GM21576 (cell line): ENCODE measurements at regions not wholly inside any gene's neighbourhood (a gene's known extent, or its start where the extent isn't known, plus 50 kb on each side); places are given as distances from the start of the nearest gene placed in this dataset.
"Not testable (repeated sequence)": the region's sequence is repeated elsewhere in the genome, so short reads cannot be mapped to it uniquely, and the experiment has no call there.

Source experiments
- ATAC-seq: cut with Tn5 transposase; IDR thresholded peaks from one replicate; pipeline ENCODE4 v1.9.1; 2021; ENCODE audit warnings: mild to moderate bottlenecking, moderate library complexity; ENCODE audit not compliant: unreplicated experiment

DNA sequence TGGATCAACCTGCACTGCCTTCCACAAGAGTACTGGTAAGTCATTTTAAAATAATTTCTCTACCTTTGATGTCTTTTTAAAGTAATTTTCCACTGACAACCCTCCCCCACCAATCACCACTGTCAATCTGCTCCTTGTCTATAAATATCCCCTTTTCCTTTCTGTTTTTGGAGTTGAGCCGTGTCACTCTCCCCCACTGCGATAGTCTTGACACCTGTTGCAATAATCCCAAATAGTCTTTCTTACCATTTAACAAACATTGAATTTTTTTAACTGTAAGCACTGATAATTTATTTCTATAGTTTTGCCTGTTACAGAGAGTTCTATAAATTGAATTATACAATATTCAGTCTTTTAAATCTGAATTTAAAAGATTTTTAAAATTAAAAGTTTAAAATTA is 420.9 kb downstream of the COL11A1 start:
- no peak for ATAC-seq

DNA sequence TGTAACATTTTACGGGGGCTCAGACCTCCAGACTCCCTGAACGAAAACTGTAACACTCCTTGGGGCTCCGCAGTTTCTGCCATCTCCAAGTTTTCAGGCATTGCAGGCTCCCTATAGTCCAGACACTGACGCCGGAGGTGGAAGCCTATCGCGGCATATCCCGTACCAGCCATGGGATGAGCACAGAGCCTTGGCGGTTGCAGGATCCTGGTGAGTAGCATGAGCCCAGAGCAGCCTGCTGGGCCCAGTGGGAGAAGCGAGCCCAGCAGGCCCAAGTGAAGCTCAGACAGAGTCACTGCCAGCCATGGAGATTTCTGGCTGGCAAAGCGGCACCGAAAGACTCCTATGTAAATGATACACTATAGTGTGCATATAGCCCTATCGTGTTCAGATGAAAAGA is 446.8 kb downstream of the COL11A1 start:
- ATAC-seq = no peak

DNA sequence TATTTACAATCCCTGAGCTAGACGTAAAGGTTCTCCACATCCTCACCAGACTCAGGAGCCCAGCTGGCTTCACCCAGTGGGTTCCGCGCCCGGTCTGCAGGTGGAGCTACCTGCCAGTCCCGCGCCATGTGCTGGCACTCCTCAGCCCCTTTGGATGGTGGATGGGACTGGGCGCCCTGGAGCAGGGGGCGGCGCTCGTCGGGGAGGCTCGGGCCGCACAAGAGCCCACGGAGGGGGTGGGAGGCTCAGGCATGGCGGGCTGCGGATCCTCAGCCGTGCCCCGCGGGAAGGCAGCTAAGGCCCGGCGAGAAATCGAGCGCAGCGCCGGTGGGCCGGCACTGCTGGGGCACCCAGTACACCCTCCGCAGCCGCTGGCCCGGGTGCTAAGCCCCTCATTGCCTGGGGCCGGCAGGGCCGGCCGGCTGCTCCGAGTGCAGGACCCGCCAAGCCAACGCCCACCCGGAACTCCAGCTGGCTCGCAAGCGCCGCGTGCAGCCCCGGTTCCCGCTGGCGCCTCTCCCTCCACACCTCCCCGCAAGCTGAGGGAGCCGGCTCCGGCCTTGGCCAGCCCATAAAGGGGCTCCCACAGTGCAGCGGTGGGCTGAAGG is 448.3 kb downstream of the COL11A1 start:
- ATAC-seq = not testable (repeated sequence)

DNA sequence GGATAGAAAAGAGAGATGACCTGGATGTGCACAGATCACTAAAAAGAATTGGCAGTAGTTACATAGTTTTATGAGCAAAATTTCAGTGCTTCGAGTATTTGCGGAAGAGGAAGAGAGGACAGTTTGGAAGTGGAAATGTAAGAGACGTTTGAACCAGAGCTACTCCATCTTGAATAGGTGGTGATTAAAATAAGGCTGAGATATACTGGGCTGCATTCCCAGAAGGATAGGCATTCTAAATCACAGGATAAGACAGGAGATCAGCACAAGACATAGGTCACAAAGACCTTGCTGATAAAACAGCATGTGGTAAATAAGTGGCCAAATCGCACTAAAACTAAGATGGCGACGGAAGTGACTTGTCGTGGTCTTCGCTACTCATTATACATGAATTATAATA is 453.3 kb downstream of the COL11A1 start:
- ATAC-seq = no peak

DNA sequence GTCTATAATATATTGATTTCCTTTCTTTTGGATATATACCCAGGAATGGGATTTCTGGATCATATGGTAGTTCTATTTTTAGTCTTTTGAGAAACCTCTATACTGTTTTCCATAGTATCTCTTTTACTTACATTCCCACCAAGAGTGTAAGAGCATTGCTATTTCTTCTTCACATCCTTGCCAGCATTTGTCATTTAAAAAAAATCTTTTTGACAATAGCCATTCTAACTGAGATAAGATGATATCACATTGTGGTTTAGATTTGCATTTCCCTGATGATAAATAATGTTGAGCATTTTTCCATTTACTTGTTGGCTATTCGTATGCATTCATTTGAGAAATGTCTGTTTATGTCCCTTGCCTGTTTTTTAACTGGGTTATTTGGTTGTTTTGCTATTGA is 467.4 kb downstream of the COL11A1 start:
- no peak for ATAC-seq

DNA sequence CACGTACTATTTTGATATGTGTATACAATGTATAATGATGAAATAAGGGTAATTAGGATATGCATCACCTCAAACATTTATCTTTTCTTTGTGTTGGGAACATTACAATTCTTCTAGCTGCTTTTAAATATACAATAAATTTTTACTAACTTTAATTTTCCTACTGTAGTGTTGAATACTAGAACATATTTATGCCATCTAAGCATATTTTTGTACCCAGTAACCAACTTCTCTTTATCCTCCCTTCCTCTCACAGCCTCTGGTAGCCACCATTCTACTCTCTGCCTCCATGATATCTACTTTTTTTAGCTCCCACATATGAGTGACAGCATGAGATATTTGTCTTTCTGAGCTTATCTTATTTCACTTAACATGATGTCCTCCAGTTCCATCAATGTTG is 468.0 kb downstream of the COL11A1 start:
- no peak for ATAC-seq

DNA sequence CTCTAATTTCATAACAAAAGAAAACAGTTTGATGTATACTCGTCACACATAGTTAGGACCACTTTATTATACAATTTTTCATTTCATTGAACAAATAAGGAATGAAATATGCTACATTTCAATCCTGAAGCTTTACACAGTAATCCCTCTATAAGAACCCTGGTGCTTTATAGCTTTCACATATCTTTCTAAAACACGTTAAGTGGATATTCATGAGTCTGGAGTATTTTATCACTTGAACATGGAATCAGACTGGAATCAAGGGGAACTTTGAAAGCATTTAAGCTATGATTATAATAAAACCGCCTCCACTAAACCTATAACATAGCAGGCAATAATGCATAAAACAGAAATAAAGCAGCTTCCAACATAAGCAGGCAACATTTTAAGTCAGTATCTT is 476.6 kb downstream of the COL11A1 start:
- ATAC-seq = no peak

DNA sequence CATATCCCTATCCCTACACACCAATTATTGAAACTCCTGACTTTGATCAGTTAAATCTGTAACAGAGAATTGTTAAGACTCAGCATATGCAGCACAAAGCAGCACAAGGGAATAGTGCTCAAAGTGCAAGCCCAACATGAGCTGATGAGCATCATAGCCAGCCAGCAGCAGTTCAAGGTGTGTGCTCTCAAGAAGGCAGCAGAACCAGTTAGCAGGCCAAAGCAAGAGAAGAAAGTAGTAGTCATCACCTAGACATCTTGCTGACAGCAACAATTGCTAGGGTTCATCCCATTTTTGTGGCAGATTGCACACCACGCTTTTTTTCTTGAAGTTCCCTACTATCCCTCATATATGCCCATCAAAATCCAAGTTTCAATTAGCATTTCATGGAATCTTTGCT is 478.3 kb downstream of the COL11A1 start:
- no peak for ATAC-seq

DNA sequence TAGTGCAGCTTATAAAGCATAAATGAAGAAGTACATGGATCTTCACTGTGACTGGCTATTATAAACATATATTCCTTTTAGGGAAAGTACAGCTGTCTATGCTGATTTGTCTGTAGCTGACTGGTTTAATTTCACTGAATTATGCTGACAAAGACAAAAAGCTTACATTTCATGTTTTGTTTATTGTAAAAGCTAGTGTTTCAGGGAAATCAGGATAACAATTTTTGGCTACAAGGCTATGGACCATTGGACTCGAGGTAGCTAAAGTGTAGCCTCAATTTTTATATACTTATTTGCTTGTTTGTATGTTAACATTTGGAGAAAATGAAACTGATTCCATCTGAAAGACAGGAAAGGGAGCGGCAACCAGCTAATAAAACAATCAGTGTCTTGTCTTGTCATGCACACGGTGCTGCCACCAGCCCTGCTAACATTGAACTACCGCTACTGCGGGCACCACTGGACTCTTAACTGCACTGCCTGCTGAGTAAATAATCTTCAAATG is 480.2 kb downstream of the COL11A1 start:
- ATAC-seq = no peak

DNA sequence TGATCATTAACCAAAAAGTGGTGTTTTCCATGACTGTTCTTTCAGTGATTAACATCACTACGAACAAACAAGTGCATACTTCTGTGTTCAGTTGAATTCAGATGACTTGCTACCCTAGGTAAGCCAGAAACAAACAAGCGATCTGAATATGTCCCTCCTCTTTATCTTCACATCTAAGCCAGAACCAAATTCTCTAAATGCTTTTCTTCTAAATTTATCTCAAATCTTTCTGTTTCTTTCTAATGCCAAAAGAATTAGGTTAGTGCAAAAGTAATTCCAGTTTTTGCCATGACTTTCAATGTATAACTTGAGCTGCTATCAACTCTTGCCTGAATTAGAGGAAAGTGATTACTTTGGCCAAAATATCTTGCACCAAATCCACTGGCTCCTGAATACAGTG is 481.2 kb downstream of the COL11A1 start:
- no peak for ATAC-seq

DNA sequence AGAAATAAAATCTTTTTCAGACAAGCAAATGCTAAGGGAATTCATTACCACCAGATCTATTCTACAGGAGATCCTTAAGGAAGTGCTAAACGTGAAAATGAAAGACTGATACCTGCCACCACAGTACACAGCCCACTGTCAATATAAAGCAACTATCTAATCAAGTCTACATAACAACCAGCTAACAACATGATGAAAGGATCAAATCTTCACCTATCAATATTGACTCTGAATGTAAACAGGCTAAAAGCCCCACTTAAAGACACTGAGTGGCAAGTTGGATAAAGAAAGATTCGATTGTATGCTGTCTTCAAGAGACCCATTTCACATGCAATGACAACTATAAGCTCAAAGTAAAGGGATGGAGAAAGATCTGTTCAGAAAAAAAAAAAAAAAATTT is 492.4 kb downstream of the COL11A1 start:
- no peak for ATAC-seq

DNA sequence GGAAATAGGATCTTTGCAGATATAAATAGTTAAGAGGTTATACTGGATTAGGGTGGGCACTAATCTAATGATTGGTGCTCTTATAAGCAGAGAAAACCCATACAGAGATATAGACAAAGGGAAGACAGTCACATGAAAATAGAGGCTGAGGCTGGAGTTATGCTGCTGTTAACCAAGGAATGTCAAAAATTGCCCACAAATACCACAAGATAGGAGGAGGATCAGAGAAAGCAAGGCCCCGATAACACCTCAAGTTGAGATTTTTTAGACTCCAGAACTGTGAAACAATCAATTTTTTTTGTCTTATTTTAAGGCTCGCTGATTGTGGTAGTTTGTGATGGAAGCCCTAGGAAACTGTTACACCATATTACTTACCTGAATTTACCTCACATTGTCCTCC is 513.2 kb downstream of the COL11A1 start:
- no peak for ATAC-seq

DNA sequence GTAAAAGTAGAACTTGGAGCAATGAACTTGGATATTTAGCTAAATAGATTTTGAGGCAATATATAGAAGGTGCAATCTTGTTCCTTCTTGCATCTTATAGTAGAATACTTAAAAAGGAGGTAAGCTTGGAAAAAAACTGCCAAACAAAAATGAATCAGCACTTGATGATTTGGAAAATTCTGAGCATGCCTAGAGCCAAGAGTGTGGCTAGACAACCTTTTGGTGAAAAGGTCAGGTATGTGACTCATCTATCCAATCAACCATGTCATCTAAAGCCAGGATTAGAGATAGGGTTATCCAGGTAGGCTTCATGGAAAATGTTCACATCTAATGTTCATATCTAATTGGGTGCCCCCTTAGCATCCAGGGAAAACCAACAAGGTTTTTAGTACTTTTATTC is 515.0 kb downstream of the COL11A1 start:
- ATAC-seq = no peak

DNA sequence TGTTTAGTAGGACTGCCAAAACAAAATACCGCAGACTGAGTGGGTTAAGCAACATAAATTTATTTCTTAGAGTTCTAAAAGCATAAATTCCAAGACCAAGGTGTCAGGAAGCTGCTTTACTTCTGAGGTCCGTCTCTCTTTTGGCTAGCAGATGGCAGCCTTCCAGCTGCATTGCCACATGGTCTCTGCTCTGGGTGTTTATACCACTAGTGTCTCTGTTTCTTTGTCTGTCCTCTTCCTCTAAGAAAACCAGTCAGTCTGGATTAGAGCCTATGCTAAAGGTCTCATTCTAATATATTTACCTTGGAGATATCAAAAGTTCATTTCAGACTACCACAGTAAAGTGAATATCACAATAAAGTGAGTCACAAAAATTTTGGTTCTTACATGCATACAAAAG is 519.8 kb downstream of the COL11A1 start:
- no peak for ATAC-seq

DNA sequence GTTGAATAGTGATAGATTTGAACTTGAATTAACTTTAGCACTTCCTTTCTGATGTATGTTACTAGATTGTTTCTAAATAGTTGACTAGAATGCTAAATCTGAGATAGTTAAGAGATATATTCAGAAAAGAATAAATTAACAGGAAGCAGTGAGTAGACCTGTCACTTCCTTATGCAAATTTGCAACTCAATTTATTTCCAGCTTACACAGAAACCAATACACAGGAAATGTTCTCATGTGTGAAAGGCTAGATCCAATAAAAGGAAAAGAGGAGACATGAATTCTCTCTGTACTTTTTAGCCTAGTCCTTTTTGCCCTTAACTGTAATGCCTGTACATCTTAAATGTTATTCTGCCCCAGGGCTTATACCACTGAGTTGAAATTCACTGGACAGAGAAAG is 522.3 kb downstream of the COL11A1 start:
- no peak for ATAC-seq

DNA sequence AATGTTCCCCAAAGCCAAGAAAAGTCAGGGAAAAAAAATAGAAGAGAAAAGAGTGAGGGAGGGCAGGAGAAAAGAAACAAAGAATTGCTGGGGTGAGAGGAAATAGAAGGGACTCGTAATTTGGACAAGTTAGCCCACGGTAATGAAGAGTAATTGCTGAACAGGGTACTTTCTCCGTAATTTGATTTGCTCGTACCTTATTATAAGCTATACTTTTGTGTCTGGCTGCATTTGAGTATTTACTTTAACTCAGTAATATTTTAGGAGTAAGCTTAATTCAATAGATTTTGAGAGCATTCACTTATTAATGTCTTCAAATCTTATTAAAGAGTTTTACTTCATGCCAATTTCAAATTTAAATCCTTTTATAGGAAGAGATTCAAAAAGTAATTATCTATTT is 527.5 kb downstream of the COL11A1 start:
- no peak for ATAC-seq

DNA sequence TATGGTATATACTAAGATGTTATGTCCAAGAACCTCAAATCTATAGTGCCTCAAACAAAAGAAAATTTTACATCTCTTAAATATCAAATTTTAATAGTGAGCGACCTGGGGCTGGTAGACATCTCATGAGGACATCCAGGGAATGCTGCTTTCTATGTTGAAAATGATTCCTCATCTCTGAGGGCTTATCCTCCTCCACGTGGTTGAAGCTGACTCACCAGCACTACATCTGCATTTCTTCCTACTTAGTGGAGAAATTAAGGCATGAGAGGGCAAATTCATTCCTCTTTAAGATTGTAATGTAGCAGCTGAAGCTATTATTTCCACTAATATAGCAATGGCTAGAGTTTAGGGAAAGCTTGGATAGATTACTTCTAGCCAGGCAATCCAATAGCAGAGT is 529.5 kb downstream of the COL11A1 start:
- no peak for ATAC-seq

DNA sequence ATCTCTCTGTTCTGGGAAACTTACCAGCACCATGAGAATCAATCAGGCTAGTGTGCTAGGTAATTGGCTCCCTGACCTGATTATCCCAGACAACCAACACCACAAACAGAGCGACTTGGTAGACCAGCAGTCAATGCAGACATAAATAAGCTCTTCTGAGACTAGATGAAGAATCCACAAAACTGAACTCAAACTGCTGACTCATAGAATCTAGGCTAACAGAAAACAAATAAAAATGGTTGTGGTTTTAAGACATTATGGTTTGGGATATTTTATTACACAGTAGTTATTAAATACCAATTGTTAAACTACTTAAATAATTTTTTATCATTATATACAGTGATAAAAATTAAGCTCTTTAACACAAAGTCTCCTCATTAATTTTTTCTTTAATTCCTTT is 535.7 kb downstream of the COL11A1 start:
- no peak for ATAC-seq

DNA sequence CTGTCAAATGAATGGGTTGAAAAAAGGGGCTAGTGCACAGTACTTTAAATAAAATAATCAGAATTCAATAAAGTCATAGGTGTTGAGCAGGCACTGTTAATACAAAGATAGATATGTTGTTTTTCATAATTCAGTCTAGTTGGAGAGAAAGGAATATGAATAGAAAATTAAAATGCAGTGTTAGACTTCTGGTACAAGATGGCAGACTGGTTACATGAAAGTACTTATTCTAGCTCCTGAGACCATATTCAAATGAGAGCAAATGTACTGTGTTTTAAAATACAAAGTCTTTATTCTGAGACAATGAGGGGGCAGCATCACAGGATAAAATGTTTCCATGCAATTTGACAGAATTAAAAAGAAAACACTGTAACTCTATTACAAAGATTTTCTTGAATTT is 542.1 kb downstream of the COL11A1 start:
- ATAC-seq = no peak

DNA sequence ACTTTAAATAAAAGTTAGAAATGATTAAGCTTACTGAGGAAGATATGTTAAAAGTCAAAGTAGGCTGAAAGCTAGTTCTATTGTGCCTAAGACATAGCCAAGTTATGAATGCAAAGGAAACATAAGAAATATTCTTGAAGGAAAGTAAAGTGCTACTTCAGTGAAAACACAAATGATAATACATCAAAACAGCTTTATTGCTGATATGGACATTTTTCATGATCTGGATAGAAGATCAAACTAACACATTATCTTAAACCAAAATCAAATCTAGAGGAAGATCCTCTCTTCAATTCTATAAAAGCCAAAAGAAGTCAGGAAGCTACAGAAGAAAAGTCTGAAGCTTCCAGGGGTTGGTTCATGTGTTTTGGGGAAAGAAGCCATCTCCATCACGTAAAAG is 545.9 kb downstream of the COL11A1 start:
- ATAC-seq = no peak

DNA sequence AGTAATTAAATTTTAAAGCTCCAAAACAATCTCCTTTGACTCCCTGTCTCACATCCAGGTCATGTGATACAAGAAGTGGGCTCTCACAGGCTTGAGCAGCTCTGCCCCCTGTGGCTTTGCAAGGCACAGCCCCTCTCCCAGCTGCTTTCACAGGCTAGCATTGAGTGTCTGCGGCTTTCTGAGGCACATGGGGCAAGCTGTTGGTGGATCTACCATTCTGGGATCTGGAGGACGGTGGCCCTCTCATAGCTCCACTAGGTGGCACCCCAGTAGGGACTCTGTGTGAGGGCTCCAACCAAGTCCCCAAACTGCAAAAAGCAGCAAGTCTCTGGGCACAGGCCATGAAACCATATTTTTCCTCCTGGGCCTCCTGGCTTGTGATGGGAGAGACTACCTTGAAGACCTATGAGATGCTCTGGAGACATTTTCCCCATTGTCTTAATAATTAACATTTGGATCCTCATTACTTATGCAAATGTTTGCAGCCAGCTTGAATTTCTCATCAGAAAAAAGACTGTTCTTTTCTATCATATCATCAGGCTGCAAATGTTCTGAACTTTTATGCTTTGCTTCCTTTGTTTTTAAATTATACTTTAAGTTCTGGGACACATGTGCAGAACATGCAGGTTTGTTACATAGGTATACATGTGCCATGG is 554.1 kb upstream of the OLFM3 start:
- ATAC-seq = no peak

DNA sequence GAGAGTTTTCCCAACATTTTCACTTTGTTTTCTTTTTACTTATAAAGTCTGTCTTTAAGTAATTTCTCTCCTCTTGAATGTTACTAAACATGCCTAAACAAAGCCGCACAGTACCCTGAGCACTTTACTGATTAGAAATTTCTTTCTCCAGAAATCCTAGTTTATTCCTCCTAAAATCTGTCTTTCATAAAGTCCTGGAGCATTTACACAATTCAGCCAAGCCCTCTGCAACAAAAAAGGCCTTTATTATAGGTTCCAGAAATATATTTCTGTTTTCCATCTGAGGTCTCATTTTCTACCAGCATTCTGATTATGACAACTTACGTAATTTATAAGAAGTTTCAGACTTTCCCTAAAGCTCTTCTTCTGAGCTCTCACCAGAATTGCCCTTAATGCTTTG is 549.5 kb upstream of the OLFM3 start:
- no peak for ATAC-seq
